ENCODE measurements at regions not wholly inside any gene's neighbourhood (a gene's known extent, or its start where the extent isn't known, plus 50 kb on each side); places are given as distances from the start of the nearest gene placed in this dataset.

DNA sequence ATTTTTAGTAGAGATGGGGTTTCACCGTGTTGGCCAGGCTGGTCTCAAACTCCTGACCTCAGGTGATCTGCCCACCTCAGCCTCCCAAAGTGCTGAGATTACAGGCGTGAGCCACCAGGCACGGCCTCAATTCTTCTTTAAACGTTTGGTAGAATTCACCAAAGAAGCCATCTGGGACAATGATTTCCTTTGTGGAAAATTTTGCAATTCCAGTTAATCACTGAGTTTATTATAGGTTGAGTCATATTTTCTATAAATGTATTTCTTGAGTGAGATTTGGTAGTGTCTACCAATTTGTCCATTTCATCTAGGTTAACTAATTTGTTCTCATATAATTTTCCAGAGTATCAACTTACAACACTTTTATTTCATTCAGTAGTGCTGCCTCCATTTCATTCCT is 683.9 kb upstream of the TMEM132C start:
- TF ChIP-seq, protein P1, sequence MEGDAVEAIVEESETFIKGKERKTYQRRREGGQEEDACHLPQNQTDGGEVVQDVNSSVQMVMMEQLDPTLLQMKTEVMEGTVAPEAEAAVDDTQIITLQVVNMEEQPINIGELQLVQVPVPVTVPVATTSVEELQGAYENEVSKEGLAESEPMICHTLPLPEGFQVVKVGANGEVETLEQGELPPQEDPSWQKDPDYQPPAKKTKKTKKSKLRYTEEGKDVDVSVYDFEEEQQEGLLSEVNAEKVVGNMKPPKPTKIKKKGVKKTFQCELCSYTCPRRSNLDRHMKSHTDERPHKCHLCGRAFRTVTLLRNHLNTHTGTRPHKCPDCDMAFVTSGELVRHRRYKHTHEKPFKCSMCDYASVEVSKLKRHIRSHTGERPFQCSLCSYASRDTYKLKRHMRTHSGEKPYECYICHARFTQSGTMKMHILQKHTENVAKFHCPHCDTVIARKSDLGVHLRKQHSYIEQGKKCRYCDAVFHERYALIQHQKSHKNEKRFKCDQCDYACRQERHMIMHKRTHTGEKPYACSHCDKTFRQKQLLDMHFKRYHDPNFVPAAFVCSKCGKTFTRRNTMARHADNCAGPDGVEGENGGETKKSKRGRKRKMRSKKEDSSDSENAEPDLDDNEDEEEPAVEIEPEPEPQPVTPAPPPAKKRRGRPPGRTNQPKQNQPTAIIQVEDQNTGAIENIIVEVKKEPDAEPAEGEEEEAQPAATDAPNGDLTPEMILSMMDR (IDR thresholded peaks at IDR 0.05; ENCODE audit: extremely low read depth, insufficient read depth, missing control alignments): no peak
- no peak for DNase-seq (ENCODE audit: low spot score)
- in situ Hi-C loops (cut with MboI; ENCODE audit: low pct_unique_long_range_greater_than_20kb, low sequenced_read_pairs, unreplicated experiment): no loop called here

DNA sequence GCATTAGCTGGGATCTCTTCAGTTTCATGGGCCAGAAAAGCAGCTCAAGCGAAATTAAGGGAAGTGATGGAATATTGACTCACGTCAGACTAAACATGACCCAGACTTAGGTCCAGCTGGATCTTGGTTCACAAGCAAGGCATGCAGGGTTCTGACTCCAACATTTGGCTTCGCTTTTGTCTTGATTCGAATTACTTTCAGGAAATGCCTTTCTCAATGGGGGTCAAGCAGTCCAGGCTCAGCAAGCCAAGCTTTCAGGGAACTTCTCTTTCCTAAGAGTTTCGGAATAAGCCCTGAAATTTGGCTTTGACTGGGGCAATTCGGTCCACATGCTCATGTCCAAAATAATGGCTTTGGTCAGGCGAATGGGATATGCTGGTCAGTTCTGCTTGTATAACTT is 678.7 kb upstream of the TMEM132C start:
- DNase-seq (ENCODE audit: low spot score): no peak
- in situ Hi-C loops (cut with MboI; ENCODE audit: low pct_unique_long_range_greater_than_20kb, low sequenced_read_pairs, unreplicated experiment): no loop called here

DNA sequence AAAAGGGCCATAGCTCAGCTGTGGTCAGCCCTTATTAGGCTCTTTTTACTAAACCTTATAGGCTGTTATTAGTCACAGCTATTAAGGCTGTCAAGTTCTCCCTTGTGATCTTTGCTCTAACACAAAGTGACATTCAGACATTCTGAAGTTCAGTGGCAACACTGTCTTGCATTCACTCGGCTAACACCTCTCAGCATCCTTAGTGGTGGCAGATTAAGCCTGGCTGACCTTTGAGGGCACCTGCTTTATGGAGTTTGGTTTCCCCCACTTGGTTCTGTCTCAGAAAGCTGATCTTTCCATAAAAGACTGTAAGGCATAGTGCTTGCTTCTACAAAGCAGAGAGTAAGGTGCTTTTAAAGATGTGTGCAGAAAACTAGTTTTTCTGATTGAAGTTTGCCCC is 677.4 kb upstream of the TMEM132C start:
- in situ Hi-C loops (cut with MboI; ENCODE audit: low pct_unique_long_range_greater_than_20kb, low sequenced_read_pairs, unreplicated experiment): no loop called here
- TF ChIP-seq, protein P1 (IDR thresholded peaks at IDR 0.05; ENCODE audit: extremely low read depth, insufficient read depth, missing control alignments): no peak

More for the DNA sequence above, 678.7 kb upstream of the TMEM132C start:
- TF ChIP-seq, protein P1 (IDR thresholded peaks at IDR 0.05; ENCODE audit: extremely low read depth, insufficient read depth, missing control alignments): no peak

DNA sequence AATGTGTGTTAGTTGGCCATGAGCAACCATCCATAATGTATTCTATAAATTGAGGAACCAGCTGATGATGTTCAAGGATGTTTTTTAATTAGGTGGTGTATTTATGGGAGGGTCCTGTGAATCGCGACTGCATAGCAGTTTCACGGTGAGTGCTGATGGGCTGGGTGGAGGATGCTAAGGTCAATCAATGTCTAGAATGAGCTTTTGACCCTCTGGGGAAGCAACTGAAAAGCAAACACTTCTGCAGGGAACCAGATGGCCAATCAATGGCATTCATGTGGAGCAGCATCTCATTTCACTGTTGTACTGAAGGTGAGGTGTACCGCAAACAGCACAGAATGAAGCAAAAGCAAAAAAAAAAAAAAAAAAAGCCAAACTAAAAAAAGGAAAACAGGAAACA is 676.1 kb upstream of the TMEM132C start:
- in situ Hi-C loops (cut with MboI; ENCODE audit: low pct_unique_long_range_greater_than_20kb, low sequenced_read_pairs, unreplicated experiment): no loop called here
- TF ChIP-seq, protein P1 (IDR thresholded peaks at IDR 0.05; ENCODE audit: extremely low read depth, insufficient read depth, missing control alignments): no peak
- DNase-seq (ENCODE audit: low spot score): no peak

More for the DNA sequence above, 677.4 kb upstream of the TMEM132C start:
- DNase-seq (ENCODE audit: low spot score): no peak

DNA sequence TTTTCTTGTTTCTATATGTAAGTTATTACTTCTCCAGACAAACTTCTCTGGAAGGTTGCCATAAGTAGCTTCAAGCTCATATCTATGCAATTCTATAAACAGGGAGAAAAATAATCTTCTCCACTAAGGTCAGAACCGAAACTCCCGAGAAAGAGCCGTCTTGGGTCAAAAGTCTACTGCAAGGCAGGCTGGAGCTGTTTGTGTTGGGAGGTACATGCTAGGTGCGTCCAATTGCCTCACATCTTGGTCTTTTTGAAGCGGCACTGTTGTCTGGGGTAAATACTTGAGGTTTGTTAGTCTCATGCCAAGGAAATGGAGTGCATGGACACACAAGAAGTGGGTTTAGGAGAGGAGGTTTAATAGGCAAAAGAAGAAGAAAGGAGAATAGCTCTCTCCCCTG is 674.7 kb upstream of the TMEM132C start:
- TF ChIP-seq, protein P1 (IDR thresholded peaks at IDR 0.05; ENCODE audit: extremely low read depth, insufficient read depth, missing control alignments): no peak
- in situ Hi-C loops (cut with MboI; ENCODE audit: low pct_unique_long_range_greater_than_20kb, low sequenced_read_pairs, unreplicated experiment): no loop called here
- DNase-seq (ENCODE audit: low spot score): no peak

DNA sequence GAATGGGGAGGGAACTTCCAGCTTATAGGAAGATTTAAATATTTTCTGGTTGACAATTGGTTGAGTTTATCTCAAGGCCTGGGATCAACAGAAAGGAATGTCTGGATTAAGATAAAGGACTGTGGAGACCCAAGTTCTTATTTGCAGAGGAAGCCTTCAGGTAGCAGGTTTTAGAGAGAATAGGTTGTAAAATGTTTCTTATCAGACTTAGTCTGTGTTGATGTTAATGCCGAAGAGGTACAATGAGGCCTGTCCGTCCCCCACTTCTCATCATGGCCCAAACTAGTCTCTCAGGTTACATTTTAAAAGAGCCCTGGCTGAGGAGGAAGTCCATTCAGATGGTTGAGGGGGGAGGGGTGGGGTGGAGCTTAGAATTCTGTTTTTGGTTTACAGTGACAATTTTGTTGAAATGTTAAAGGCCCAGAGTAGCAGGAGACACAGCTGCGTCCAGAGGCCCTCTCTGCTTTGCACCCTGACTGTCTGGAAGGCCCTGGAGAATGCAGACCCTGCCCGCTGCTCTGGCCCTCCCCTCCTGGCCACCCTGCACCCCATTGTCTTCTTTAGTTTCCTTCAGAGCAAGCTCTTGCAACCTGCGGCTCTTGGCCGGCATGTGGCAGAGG is 672.5 kb upstream of the TMEM132C start:
- in situ Hi-C loops (cut with MboI; ENCODE audit: low pct_unique_long_range_greater_than_20kb, low sequenced_read_pairs, unreplicated experiment): no loop called here
- DNase-seq (ENCODE audit: low spot score): no peak

More for the DNA sequence above, 672.5 kb upstream of the TMEM132C start:
- TF ChIP-seq, protein P1 (IDR thresholded peaks at IDR 0.05; ENCODE audit: extremely low read depth, insufficient read depth, missing control alignments): no peak

Data from GM13977 (cell line).